Omental fat pad (tissue), 3 donors: ENCODE measurements at regions not wholly inside any gene's neighbourhood (a gene's known extent, or its start where the extent isn't known, plus 50 kb on each side); places are given as distances from the start of the nearest gene placed in this dataset.

Source experiments
- ATAC-seq: fragments of 150-250 bp; one replicate; pipeline ENCODE4 v1.9.1; 2016; ENCODE audit warnings: mild to moderate bottlenecking, moderate library complexity; ENCODE audit not compliant: low FRiP score
- DNase-seq: peaks from one replicate; pipeline ENCODE4 v3.0.0-alpha.2; 2019; ENCODE audit warnings: low spot score
- CTCF ChIP-seq, 3 donors: fragments of 450-650 bp; IDR thresholded peaks; one replicate each; pipeline ENCODE4 v1.5.1; 2016 to 2017; ENCODE audit warnings: antibody characterized with exemption in 3 of 3, mild to moderate bottlenecking in 3 of 3, moderate library complexity in 2 of 3

- DNase-seq, result no peak
- no peak for TF ChIP-seq CTCF (IDR thresholded peaks at IDR 0.05)
- no peak for ATAC-seq
Observed at GRCh38 chr5:58346041-58346440, 113.8 kb downstream of the PLK2 start.

- DNase-seq (no peak), ATAC-seq (no peak)
- TF ChIP-seq CTCF (IDR thresholded peaks at IDR 0.05), result no peak
Observed at GRCh38 chr5:58341476-58341875, 118.4 kb downstream of the PLK2 start.

GRCh38 chr5:58335518-58335917, 124.4 kb downstream of the PLK2 start:
- DNase-seq (no peak), ATAC-seq (no peak)
- no peak for TF ChIP-seq CTCF (IDR thresholded peaks at IDR 0.05)

DNA sequence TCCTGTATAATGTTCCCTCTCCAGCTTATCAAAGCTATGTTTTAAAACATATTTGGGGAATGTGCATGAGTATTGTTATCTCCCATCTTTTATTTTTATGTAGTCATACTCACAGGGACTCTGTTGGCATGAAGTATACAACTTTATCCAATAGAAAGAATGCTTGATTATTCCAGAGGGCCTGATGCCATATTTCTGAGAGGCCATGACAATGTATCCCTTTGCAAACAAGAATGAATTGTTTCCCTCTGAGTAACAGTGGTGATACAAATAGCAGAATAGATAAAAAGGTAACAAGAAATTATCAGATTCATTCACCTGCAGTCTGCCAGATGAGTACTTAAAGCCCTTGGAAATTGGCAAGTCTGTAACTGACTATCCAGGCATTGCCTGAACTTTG, 125.9 kb downstream of the PLK2 start:
- no peak for TF ChIP-seq CTCF (IDR thresholded peaks at IDR 0.05)
- DNase-seq (no peak), ATAC-seq (no peak)

DNA sequence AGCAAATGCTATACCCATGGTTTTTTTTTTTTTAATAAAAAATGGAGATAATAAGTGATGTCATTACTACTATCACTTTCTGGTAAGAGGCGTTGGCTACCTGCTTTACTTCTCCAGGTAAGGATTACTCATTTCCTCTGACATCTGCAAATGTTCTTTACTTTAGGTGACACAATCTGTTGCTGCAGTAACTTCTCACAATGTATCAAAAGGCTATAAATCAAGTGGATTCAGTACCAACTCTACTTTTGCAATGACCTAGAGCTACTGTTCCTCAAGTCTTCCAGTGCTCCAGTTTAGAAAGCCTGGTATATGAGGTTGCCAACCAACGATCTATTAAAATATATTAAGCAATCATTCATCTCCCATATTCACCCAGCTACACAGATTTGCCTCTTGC, 129.1 kb downstream of the PLK2 start:
- no peak for TF ChIP-seq CTCF (IDR thresholded peaks at IDR 0.05)
- no peak for ATAC-seq

DNA sequence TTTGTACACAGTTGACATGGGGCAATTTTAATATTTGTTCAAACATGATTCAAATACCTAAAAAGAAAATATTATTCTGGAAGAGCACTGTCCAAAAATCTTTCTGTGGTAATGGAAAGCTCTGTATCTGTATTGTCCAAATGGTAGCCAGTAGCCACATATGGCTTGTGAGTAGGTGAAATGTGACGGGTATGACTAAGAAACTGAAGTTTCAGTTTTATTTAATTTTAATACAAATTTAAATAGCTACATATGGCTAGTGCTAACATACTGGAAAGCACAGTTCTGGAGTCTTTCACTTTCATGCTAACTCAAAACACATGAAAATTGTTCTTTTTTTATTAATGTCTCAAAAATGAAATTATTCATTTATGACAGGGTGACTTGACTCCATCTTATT, 132.6 kb downstream of the PLK2 start:
- ATAC-seq (no peak), DNase-seq (no peak)
- TF ChIP-seq CTCF (IDR thresholded peaks at IDR 0.05), result no peak

More for the DNA sequence above, 129.1 kb downstream of the PLK2 start:
- DNase-seq, result no peak

DNA sequence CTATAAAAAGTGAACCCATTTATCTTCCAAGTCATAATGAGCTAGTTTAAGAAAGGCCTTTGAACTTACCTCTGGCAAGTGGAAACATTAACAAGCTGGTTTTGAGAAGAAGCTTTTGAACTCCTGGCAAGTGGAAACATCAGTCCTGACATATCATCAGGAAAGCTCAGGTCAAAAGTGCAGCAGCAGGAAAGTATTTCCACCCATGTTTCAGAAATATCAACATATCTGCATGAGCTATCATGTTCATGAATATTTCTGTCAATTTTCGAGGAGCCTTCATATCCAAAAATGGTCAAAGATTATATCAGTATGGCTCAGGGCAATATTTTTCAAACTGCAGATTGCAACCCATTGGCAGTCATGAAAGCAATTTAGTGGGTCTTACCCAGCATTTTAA, 133.9 kb downstream of the PLK2 start:
- no peak for TF ChIP-seq CTCF (IDR thresholded peaks at IDR 0.05)
- DNase-seq, result no peak

More for the DNA sequence above, 133.9 kb downstream of the PLK2 start:
- no peak for ATAC-seq
